ENCODE measurements at regions not wholly inside any gene's neighbourhood (a gene's known extent, or its start where the extent isn't known, plus 50 kb on each side); places are given as distances from the start of the nearest gene placed in this dataset.

- TF ChIP-seq CTCF (IDR thresholded peaks at IDR 0.05; ENCODE audit: low read depth, low read length, missing input control) (no peak), REST (IDR thresholded peaks at IDR 0.05) (no peak), EGR1 (IDR thresholded peaks at IDR 0.05; ENCODE audit: low read depth in 2 of 2) (no peak), JUND (IDR thresholded peaks at IDR 0.05) (no peak), RAD21 (IDR thresholded peaks at IDR 0.05) (no peak), FOXA1 (IDR thresholded peaks at IDR 0.05) (no peak), YY1 (IDR thresholded peaks at IDR 0.05) (no peak), SP1 (IDR thresholded peaks at IDR 0.05) (no peak), RXRA (IDR thresholded peaks at IDR 0.05) (no peak), ATF3 (IDR thresholded peaks at IDR 0.05) (no peak), MAX (IDR thresholded peaks at IDR 0.05) (no peak), GABPA (IDR thresholded peaks at IDR 0.05 in 1 of 2, conservative IDR thresholded peaks at IDR 0.05 in 1 of 2) (no peak)
Observed at GRCh38 chr11:119924017-119924416, 195.0 kb upstream of the NECTIN1 start.

Data from liver (tissue), 3 donors.